ENCODE measurements at regions not wholly inside any gene's neighbourhood (a gene's known extent, or its start where the extent isn't known, plus 50 kb on each side); places are given as distances from the start of the nearest gene placed in this dataset.

GRCh38 chr4:12595986-12596385 lies 888.2 kb downstream of the RAB28 start:
- POLR2A ChIA-PET (ENCODE audit: unreplicated experiment) = no interaction called here
- intact Hi-C loops (cut with micrococcal nuclease) = no loop called here
- Histone ChIP-seq H3K4me2 (ENCODE audit: low read length) (no peak overlapping the region), H3K27me3 (ENCODE audit: low read length) (no peaks in the 10 kb centered on the region), H2AFZ (ENCODE audit: low read length) (no peak overlapping the region), H4K20me1 (ENCODE audit: low read length) (no peaks in the 10 kb centered on the region), H3K27ac (ENCODE audit: low read length) (no peak overlapping the region), H3K9me3 (ENCODE audit: low read length) (no peaks in the 10 kb centered on the region), H3K79me2 (ENCODE audit: low read length) (no peaks in the 10 kb centered on the region), H3F3A (ENCODE audit: low read length, unreplicated experiment) (no peaks in the 10 kb centered on the region), H3K9ac (ENCODE audit: low read length) (no peak overlapping the region), H3K36me3 (ENCODE audit: low read depth, low read length) (no peaks in the 10 kb centered on the region), H3K4me3 (ENCODE audit: low read length) (no peak overlapping the region), H3K4me1 (ENCODE audit: insufficient read depth, low read length) (no peaks in the 10 kb centered on the region), H3K9me2 (replicated peaks; ENCODE audit: low read length) (no peaks in the 10 kb centered on the region)
- TF ChIP-seq EZH2phosphoT487 (IDR thresholded peaks at IDR 0.05; ENCODE audit: borderline replicate concordance, low read length) = no peak
- TF ChIP-seq, protein P1, sequence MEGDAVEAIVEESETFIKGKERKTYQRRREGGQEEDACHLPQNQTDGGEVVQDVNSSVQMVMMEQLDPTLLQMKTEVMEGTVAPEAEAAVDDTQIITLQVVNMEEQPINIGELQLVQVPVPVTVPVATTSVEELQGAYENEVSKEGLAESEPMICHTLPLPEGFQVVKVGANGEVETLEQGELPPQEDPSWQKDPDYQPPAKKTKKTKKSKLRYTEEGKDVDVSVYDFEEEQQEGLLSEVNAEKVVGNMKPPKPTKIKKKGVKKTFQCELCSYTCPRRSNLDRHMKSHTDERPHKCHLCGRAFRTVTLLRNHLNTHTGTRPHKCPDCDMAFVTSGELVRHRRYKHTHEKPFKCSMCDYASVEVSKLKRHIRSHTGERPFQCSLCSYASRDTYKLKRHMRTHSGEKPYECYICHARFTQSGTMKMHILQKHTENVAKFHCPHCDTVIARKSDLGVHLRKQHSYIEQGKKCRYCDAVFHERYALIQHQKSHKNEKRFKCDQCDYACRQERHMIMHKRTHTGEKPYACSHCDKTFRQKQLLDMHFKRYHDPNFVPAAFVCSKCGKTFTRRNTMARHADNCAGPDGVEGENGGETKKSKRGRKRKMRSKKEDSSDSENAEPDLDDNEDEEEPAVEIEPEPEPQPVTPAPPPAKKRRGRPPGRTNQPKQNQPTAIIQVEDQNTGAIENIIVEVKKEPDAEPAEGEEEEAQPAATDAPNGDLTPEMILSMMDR (conservative IDR thresholded peaks at IDR 0.05; ENCODE audit: low read depth, low read length) = peak; percentile 17; the same call in 1 of the 2 replicates
- no TSS peak for BruUV-seq (replicated peaks)
- DNase-seq (no peak), ATAC-seq (no peak)
- CTCF ChIA-PET = no interaction called here

- no peak overlapping the region for H3K27ac ChIP-seq (ENCODE audit: low read length)
- H3K4me1 ChIP-seq (ENCODE audit: insufficient read depth, low read length) = no peaks in the 10 kb centered on the region
- TF ChIP-seq, protein P1 (conservative IDR thresholded peaks at IDR 0.05; ENCODE audit: low read depth, low read length) = no peak
- BruUV-seq (replicated peaks) = no TSS peak
- H3K4me2 ChIP-seq (ENCODE audit: low read length) = no peak overlapping the region
- no peaks in the 10 kb centered on the region for H3K27me3 ChIP-seq (ENCODE audit: low read length)
- no peaks in the 10 kb centered on the region for H3F3A ChIP-seq (ENCODE audit: low read length, unreplicated experiment)
- no peaks in the 10 kb centered on the region for H3K9me2 ChIP-seq (replicated peaks; ENCODE audit: low read length)
- DNase-seq (no peak), ATAC-seq (no peak)
- H3K4me3 ChIP-seq (ENCODE audit: low read length) = no peak overlapping the region
- CTCF ChIA-PET = no interaction called here
- no peaks in the 10 kb centered on the region for H4K20me1 ChIP-seq (ENCODE audit: low read length)
- no peaks in the 10 kb centered on the region for H3K36me3 ChIP-seq (ENCODE audit: low read depth, low read length)
- H3K79me2 ChIP-seq (ENCODE audit: low read length) = no peaks in the 10 kb centered on the region
- no peak overlapping the region for H3K9ac ChIP-seq (ENCODE audit: low read length)
- intact Hi-C loops (cut with micrococcal nuclease) = no loop called here
- no peak overlapping the region for H2AFZ ChIP-seq (ENCODE audit: low read length)
- no peaks in the 10 kb centered on the region for H3K9me3 ChIP-seq (ENCODE audit: low read length)
- POLR2A ChIA-PET (ENCODE audit: unreplicated experiment) = no interaction called here
These were observed 888.7 kb downstream of the RAB28 start for GRCh38 chr4:12595489-12595888.

- Histone ChIP-seq H3K79me2 (ENCODE audit: low read length) (no peaks in the 10 kb centered on the region), H3K27ac (ENCODE audit: low read length) (no peak overlapping the region), H3K4me3 (ENCODE audit: low read length) (no peak overlapping the region), H3K9me3 (ENCODE audit: low read length) (no peaks in the 10 kb centered on the region), H3K9ac (ENCODE audit: low read length) (no peak overlapping the region), H2AFZ (ENCODE audit: low read length) (no peak overlapping the region), H3F3A (ENCODE audit: low read length, unreplicated experiment) (no peaks in the 10 kb centered on the region), H3K4me2 (ENCODE audit: low read length) (no peak overlapping the region), H3K27me3 (ENCODE audit: low read length) (no peaks in the 10 kb centered on the region), H3K9me2 (replicated peaks; ENCODE audit: low read length) (no peaks in the 10 kb centered on the region), H3K36me3 (ENCODE audit: low read depth, low read length) (no peaks in the 10 kb centered on the region), H3K4me1 (ENCODE audit: insufficient read depth, low read length) (no peaks in the 10 kb centered on the region), H4K20me1 (ENCODE audit: low read length) (no peaks in the 10 kb centered on the region)
- TF ChIP-seq, protein P1 (conservative IDR thresholded peaks at IDR 0.05; ENCODE audit: low read depth, low read length) = no peak
- TF ChIP-seq EZH2phosphoT487 (IDR thresholded peaks at IDR 0.05; ENCODE audit: borderline replicate concordance, low read length) (no peak), EZH2 (IDR thresholded peaks at IDR 0.05; ENCODE audit: low read length, unreplicated experiment) (no peak)
- no TSS peak for BruUV-seq (replicated peaks)
- CTCF ChIA-PET = no interaction called here
- POLR2A ChIA-PET (ENCODE audit: unreplicated experiment) = no interaction called here
- DNase-seq = no peak
- intact Hi-C loops (cut with micrococcal nuclease) = no loop called here
- no peak for ATAC-seq
These were observed 895.6 kb downstream of the RAB28 start for GRCh38 chr4:12588582-12588981.

All from PC-3 (cell line).